GM12891 (cell line): ENCODE measurements at regions not wholly inside any gene's neighbourhood (a gene's known extent, or its start where the extent isn't known, plus 50 kb on each side); places are given as distances from the start of the nearest gene placed in this dataset.

Experiments used
- DNase-seq: peaks from one replicate; pipeline ENCODE4 v3.0.0; 2011; ENCODE audit warnings: low spot score; ENCODE audit not compliant: insufficient read length
- FAIRE-seq: peaks from 2 replicates; lab custom pipeline; 2011; peaks lifted over from hg19 to GRCh38; lab: Jason Lieb, UNC
- PAX5 ChIP-seq: IDR thresholded peaks from 2 replicates; pipeline ENCODE4 v1.6.1; 2011; ENCODE audit warnings: low read length, moderate library complexity, mild to moderate bottlenecking; ENCODE audit not compliant: insufficient read depth, severe bottlenecking
- POLR2A ChIP-seq: IDR thresholded peaks from 2 replicates; pipeline ENCODE4 v1.6.1; 2011; ENCODE audit warnings: low read depth, low read length, control low read depth
- POLR2AphosphoS5 ChIP-seq: IDR thresholded peaks from 2 replicates; pipeline ENCODE4 v1.6.1; 2011; ENCODE audit warnings: low read depth, low read length, control low read depth
- POU2F2 ChIP-seq: IDR thresholded peaks from 2 replicates; pipeline ENCODE4 v1.6.1; 2011; ENCODE audit warnings: low read depth, mild to moderate bottlenecking, control low read depth, low read length, moderate library complexity
- SPI1 ChIP-seq: IDR thresholded peaks from 2 replicates; pipeline ENCODE4 v1.6.1; 2011; ENCODE audit warnings: low read depth, low read length, control low read depth
- TAF1 ChIP-seq: IDR thresholded peaks from 2 replicates; pipeline ENCODE4 v1.6.1; 2011; ENCODE audit warnings: low read depth, low read length, control low read depth

- DNase-seq: no peak
Measured at GRCh38 chr2:4416431-4416830, 713.1 kb downstream of the DCDC2C start.

GRCh38 chr2:4417771-4418170 is 714.4 kb downstream of the DCDC2C start:
- no peak for TF ChIP-seq POU2F2
- TF ChIP-seq SPI1: no peak
- no peak for TF ChIP-seq POLR2AphosphoS5
- TF ChIP-seq TAF1: no peak
- no peak for TF ChIP-seq POLR2A
- no peak for TF ChIP-seq PAX5
- FAIRE-seq (no peak), DNase-seq (no peak)

More at GRCh38 chr2:4416431-4416830, 713.1 kb downstream of the DCDC2C start:
- FAIRE-seq: no peak
- TF ChIP-seq POLR2AphosphoS5 (no peak), POU2F2 (no peak), SPI1 (no peak), POLR2A (no peak), PAX5 (no peak), TAF1 (no peak)

- TF ChIP-seq SPI1: no peak
- TF ChIP-seq POLR2A: no peak
- no peak for TF ChIP-seq POU2F2
- no peak for TF ChIP-seq POLR2AphosphoS5
- TF ChIP-seq TAF1: no peak
- TF ChIP-seq PAX5: no peak
Measured at GRCh38 chr2:4420032-4420431, 716.7 kb downstream of the DCDC2C start.

GRCh38 chr2:4424153-4424552 is 720.8 kb downstream of the DCDC2C start:
- FAIRE-seq (no peak), DNase-seq (no peak)
- TF ChIP-seq PAX5: no peak
- no peak for TF ChIP-seq TAF1

More at GRCh38 chr2:4420032-4420431, 716.7 kb downstream of the DCDC2C start:
- DNase-seq: no peak
- no peak for FAIRE-seq

GRCh38 chr2:4427083-4427482 is 723.7 kb downstream of the DCDC2C start:
- no peak for TF ChIP-seq SPI1
- no peak for TF ChIP-seq POLR2A
- no peak for TF ChIP-seq PAX5
- TF ChIP-seq POLR2AphosphoS5: no peak
- TF ChIP-seq TAF1: no peak
- TF ChIP-seq POU2F2: no peak
- no peak for DNase-seq
- FAIRE-seq: no peak

GRCh38 chr2:4445821-4446220 is 742.4 kb downstream of the DCDC2C start:
- DNase-seq: no peak
- TF ChIP-seq POLR2AphosphoS5: no peak
- no peak for TF ChIP-seq PAX5
- FAIRE-seq: no peak

GRCh38 chr2:4454907-4455306 is 751.5 kb downstream of the DCDC2C start:
- DNase-seq (no peak), FAIRE-seq (no peak)
- TF ChIP-seq POLR2A: no peak
- no peak for TF ChIP-seq TAF1
- TF ChIP-seq POU2F2: no peak
- TF ChIP-seq SPI1: no peak
- TF ChIP-seq POLR2AphosphoS5: no peak

- FAIRE-seq: no peak
- TF ChIP-seq PAX5 (no peak), POLR2A (no peak), SPI1 (no peak)
Measured at GRCh38 chr2:4455486-4456155, 752.2 kb downstream of the DCDC2C start.

GRCh38 chr2:4464634-4465266 is 761.4 kb downstream of the DCDC2C start:
- FAIRE-seq (no peak), DNase-seq (no peak)
- TF ChIP-seq POLR2A (no peak), POLR2AphosphoS5 (no peak), PAX5 (no peak), SPI1 (no peak), TAF1 (no peak), POU2F2 (no peak)

More at GRCh38 chr2:4455486-4456155, 752.2 kb downstream of the DCDC2C start:
- DNase-seq: no peak

- DNase-seq (no peak), FAIRE-seq (no peak)
- TF ChIP-seq POU2F2: no peak
- no peak for TF ChIP-seq TAF1
- no peak for TF ChIP-seq SPI1
- TF ChIP-seq POLR2AphosphoS5: no peak
- TF ChIP-seq POLR2A: no peak
- TF ChIP-seq PAX5: no peak
Measured at GRCh38 chr2:4465671-4466070, 762.3 kb downstream of the DCDC2C start.
